Suprapubic skin (tissue), 4 donors: ENCODE measurements at regions not wholly inside any gene's neighbourhood (a gene's known extent, or its start where the extent isn't known, plus 50 kb on each side); places are given as distances from the start of the nearest gene placed in this dataset.

Source experiments
- DNase-seq, 2 donors: peaks; one replicate each; pipeline ENCODE4 v3.0.0-alpha.2; 2019; ENCODE audit warnings: low spot score in 2 of 2
- H3K27ac ChIP-seq: fragments of 200-600 bp; sonication (generic); one replicate; pipeline ENCODE4 v1.5.1; 2019
- H3K27me3 ChIP-seq: fragments of 200-600 bp; sonication (generic); one replicate; pipeline ENCODE4 v1.5.1; 2019
- H3K36me3 ChIP-seq: fragments of 200-600 bp; sonication (generic); one replicate; pipeline ENCODE4 v1.5.1; 2019
- H3K4me1 ChIP-seq: fragments of 200-600 bp; sonication (generic); one replicate; pipeline ENCODE4 v1.5.1; 2019
- H3K4me3 ChIP-seq: fragments of 200-600 bp; sonication (generic); one replicate; pipeline ENCODE4 v1.5.1; 2019; ENCODE audit warnings: mild to moderate bottlenecking
- H3K9me3 ChIP-seq: fragments of 200-600 bp; sonication (generic); one replicate; pipeline ENCODE4 v1.5.1; 2019
- CTCF ChIP-seq, 2 donors: fragments of 200-600 bp in 1 of 2; fragments of 450-650 bp in 1 of 2; sonication (generic) in 1 of 2; IDR thresholded peaks; one replicate each; pipeline ENCODE4 v1.5.1; 2016 to 2019; ENCODE audit warnings: antibody characterized with exemption in 2 of 2, mild to moderate bottlenecking in 1 of 2, moderate library complexity in 1 of 2
- EP300 ChIP-seq: sonication (generic); formaldehyde crosslinking; IDR thresholded peaks from one replicate; pipeline ENCODE4 v1.6.1; 2017; ENCODE audit warnings: antibody characterized with exemption
- POLR2A ChIP-seq, 2 donors: fragments of 450-650 bp; IDR thresholded peaks; one replicate each; pipeline ENCODE4 v1.6.1; 2017; ENCODE audit warnings: antibody characterized with exemption in 2 of 2, mild to moderate bottlenecking in 2 of 2, moderate library complexity in 2 of 2
- POLR2AphosphoS5 ChIP-seq, 3 donors: sonication (generic); formaldehyde crosslinking; IDR thresholded peaks; one replicate each; pipeline ENCODE4 v1.6.1; 2017; ENCODE audit warnings: antibody characterized with exemption in 3 of 3
- WGBS: methylation state at CpG from one replicate; pipeline ENCODE4 v1.1.5; 2018; 5-methylcytosine and 5-hydroxymethylcytosine counted together

DNA sequence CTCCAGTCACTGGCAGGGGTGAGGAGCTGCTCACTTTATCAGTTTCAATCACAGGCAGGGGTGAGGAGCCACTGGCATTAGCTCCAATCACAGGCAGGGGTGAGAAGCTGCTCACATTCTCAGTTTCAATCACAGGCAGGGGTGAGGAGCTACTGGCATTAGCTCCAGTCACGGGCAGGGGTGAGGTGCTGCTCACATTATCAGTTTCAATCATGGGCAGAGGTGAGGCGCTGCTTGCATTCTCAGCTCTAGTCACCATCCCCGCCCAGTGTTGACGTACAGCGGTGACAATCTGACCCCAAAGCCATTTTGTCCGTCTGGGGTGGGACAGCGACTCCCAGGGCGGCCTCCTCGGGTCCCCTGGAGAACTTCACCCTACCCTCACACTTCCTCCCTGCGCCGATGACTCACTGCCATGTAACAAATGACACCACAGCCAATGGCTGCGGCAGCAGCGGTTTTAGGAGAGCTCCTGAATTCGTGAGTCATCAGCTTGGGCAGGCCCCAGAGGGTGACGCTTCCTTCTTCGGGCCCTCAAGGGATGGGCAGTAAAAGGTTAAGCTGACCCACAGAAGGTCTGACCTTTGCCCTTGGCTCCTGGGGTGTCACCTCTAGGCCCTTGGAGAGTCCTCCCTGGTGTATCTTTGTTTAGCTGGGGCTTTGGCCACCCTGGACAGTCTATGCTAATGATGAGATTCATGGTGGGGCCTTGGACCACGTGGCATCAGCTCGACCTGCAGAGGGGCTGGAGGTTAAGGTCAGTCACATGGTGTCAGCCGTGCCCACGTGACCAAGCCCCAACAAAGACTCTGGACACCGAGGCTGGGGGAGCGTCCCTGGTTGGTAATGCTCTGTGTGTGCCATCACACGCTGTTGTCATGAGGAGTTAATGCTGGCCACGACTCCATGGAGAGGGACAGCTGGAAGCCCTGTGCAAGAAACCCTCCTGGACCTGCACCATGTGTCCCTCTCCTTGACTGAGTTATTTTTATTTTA is 171.7 kb downstream of the C16orf95 start:
- H3K27me3 ChIP-seq = no peaks in the 10 kb centered on the region
- peak in 1 of 2 donors; percentile 49 for DNase-seq
- peaks cover 5% of the 10 kb centered on the region for H3K9me3 ChIP-seq
- 89% methylated on average over 10 of the region's 24 CpGs for WGBS
- no peak overlapping the region for H3K27ac ChIP-seq
- TF ChIP-seq POLR2AphosphoS5 (IDR thresholded peaks at IDR 0.05) (no peak), CTCF (IDR thresholded peaks at IDR 0.05) (no peak), POLR2A (IDR thresholded peaks at IDR 0.05) (no peak), EP300 (no peak)
- H3K4me1 ChIP-seq = no peaks in the 10 kb centered on the region
- H3K36me3 ChIP-seq = no peaks in the 10 kb centered on the region
- no peak overlapping the region for H3K4me3 ChIP-seq

GRCh38 chr16:87146676-87147075 is 170.5 kb downstream of the C16orf95 start:
- no peaks in the 10 kb centered on the region for H3K4me1 ChIP-seq
- TF ChIP-seq POLR2A (IDR thresholded peaks at IDR 0.05) (no peak), POLR2AphosphoS5 (IDR thresholded peaks at IDR 0.05) (no peak), CTCF (IDR thresholded peaks at IDR 0.05) (no peak), EP300 (no peak)
- 95% methylated on average over 4 of the region's 5 CpGs for WGBS
- H3K36me3 ChIP-seq = no peaks in the 10 kb centered on the region
- H3K4me3 ChIP-seq = no peak overlapping the region
- H3K27me3 ChIP-seq = no peaks in the 10 kb centered on the region
- peak in 1 of 2 donors; percentile 29 for DNase-seq
- peaks cover 5% of the 10 kb centered on the region for H3K9me3 ChIP-seq
- no peak overlapping the region for H3K27ac ChIP-seq

GRCh38 chr16:87149051-87149450 is 168.1 kb downstream of the C16orf95 start:
- no peak for TF ChIP-seq CTCF (IDR thresholded peaks at IDR 0.05)
- TF ChIP-seq POLR2A (IDR thresholded peaks at IDR 0.05) = no peak
- no peak for TF ChIP-seq POLR2AphosphoS5 (IDR thresholded peaks at IDR 0.05)
- no peak for TF ChIP-seq EP300
- no peaks in the 10 kb centered on the region for H3K27me3 ChIP-seq
- WGBS = 90% methylated on average over 1 of the region's 1 CpG

GRCh38 chr16:87150262-87150661 is 166.9 kb downstream of the C16orf95 start:
- no peak for TF ChIP-seq POLR2A (IDR thresholded peaks at IDR 0.05)
- no peak for TF ChIP-seq EP300
- TF ChIP-seq CTCF (IDR thresholded peaks at IDR 0.05) = no peak
- TF ChIP-seq POLR2AphosphoS5 (IDR thresholded peaks at IDR 0.05) = no peak
- 49% methylated on average over 13 of the region's 13 CpGs for WGBS
- no peaks in the 10 kb centered on the region for H3K27me3 ChIP-seq
- H3K9me3 ChIP-seq = peaks cover 5% of the 10 kb centered on the region
- no peak for DNase-seq
- H3K4me1 ChIP-seq = no peaks in the 10 kb centered on the region
- H3K36me3 ChIP-seq = no peaks in the 10 kb centered on the region
- H3K27ac ChIP-seq = no peak overlapping the region
- H3K4me3 ChIP-seq = no peak overlapping the region

More at GRCh38 chr16:87149051-87149450, 168.1 kb downstream of the C16orf95 start:
- Histone ChIP-seq H3K4me3 (no peak overlapping the region), H3K4me1 (no peaks in the 10 kb centered on the region), H3K36me3 (no peaks in the 10 kb centered on the region), H3K9me3 (peaks cover 5% of the 10 kb centered on the region), H3K27ac (no peak overlapping the region)
- DNase-seq = no peak

- TF ChIP-seq CTCF (IDR thresholded peaks at IDR 0.05) (no peak), EP300 (no peak), POLR2A (IDR thresholded peaks at IDR 0.05) (no peak), POLR2AphosphoS5 (IDR thresholded peaks at IDR 0.05) (no peak)
- H3K9me3 ChIP-seq = peaks cover 5% of the 10 kb centered on the region
- H3K4me1 ChIP-seq = no peaks in the 10 kb centered on the region
- H3K27me3 ChIP-seq = no peaks in the 10 kb centered on the region
- H3K27ac ChIP-seq = no peak overlapping the region
- no peaks in the 10 kb centered on the region for H3K36me3 ChIP-seq
- 69% methylated on average over 4 of the region's 4 CpGs for WGBS
- no peak overlapping the region for H3K4me3 ChIP-seq
- DNase-seq = no peak
Measured at GRCh38 chr16:87150681-87151280, 166.4 kb downstream of the C16orf95 start.
